ENCODE measurements at regions not wholly inside any gene's neighbourhood (a gene's known extent, or its start where the extent isn't known, plus 50 kb on each side); places are given as distances from the start of the nearest gene placed in this dataset.
"Not testable (repeated sequence)": the region's sequence is repeated elsewhere in the genome, so short reads cannot be mapped to it uniquely, and the experiment has no call there.

GRCh38 chrX:3435916-3436315, 89.5 kb upstream of the MXRA5 start:
- not testable (repeated sequence) for DNase-seq (ENCODE audit: low spot score)

- DNase-seq (ENCODE audit: low spot score) = no peak
Observed at GRCh38 chrX:3435057-3435456, 88.6 kb upstream of the MXRA5 start.

DNA sequence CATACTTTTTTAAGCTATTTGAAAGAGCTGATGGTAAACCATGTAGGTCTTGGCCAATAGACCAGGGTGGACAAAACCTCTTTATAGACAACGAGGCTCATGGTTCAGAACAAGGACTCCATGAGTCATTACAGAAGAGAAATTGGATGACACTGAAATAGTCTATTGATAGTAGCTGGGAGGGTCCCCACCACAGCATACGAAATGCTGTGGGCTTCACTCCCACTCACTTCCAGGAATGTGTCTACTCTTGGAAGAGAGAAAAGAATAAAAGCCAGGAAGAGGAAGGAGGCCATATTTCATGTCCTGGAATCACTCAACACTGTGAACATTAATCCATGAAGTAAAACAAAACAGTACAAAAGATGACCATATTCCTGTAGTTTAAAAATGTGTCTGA, 82.3 kb upstream of the MXRA5 start:
- peak; percentile 23 for DNase-seq (ENCODE audit: low spot score)

GRCh38 chrX:3426552-3426951, 80.1 kb upstream of the MXRA5 start:
- DNase-seq (ENCODE audit: low spot score) = no peak

DNA sequence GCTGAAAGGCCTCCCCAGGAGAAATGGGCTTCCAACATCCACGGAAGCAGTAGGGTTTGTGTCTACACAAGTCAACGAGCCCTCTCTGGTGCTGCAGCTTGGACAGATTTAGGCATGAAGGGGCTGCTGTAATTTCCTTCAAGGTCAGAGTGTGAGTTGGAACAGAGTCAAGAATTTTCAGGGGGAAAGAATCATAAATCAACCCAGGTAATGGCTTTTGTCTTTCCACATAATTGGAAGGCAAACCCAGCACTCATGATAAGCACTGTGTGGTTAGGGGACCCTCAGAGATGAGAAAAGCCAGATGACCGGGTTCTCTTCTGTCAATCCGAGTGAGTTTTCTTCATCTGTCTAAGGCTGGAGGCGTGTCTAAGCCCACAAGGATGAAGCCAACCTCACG, 78.6 kb upstream of the MXRA5 start:
- no peak for DNase-seq (ENCODE audit: low spot score)

DNA sequence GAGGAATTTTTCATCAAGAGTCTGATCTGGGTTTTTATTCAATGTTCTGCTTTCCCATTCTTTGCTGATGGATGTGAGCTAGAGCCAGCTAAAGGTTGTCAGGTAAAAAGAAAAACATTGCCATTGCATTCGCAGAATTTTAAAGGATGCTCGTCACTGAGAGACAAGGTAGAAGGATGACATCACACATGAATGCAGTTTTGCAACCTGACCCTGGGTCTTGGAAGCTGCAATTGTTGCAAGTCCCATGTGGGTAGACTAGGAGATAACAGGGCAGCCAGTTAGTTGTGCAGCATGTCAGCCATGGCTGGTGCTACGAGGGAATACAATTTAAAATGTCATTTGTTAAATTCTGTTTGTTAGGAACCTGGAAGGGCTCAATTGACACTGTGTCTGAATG, 73.9 kb upstream of the MXRA5 start:
- no peak for DNase-seq (ENCODE audit: low spot score)

DNA sequence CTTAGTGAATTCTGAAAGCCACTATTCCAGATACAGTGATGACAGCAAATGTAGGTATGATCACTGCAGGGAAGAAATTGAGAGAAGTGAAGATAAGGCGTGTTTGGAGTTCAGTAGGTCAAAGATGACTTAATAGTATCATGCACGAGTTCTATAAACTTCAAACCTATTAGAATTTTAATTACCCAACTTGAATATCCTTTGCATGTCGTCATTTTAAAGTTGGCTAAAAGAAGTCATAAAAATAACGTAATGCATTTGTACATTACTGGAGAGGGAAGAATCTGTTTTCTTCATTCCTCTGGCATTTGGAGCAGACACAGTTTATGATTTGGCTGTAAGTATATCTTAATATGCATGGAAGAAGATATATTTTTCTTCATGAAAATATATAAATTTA, 68.6 kb upstream of the MXRA5 start:
- no peak for DNase-seq (ENCODE audit: low spot score)

- not testable (repeated sequence) for DNase-seq (ENCODE audit: low spot score)
Observed at GRCh38 chrX:3411626-3412025, 65.2 kb upstream of the MXRA5 start.

DNA sequence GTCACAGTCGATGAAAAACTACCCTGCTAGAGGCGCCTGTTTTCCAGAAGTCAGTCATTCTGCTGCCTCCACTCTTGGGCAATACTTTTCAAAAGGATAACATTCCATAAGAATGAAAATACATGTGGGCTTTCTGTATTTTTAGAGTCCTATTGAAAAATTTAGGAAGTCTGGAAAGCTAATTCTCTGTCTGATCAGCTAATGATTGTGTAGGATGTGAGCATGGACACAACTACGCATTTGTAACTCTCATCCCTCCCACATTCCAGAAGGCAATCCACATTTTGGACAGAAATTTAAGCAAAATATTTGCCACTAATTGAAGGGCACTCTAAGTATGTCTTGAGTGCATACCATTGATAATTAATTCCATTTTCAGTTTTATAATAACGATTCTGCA, 63.5 kb upstream of the MXRA5 start:
- DNase-seq (ENCODE audit: low spot score) = not testable (repeated sequence)

- no peak for DNase-seq (ENCODE audit: low spot score)
Observed at GRCh38 chrX:3407781-3408180, 61.3 kb upstream of the MXRA5 start.

GRCh38 chrX:3407121-3407520, 60.7 kb upstream of the MXRA5 start:
- DNase-seq (ENCODE audit: low spot score) = no peak

DNA sequence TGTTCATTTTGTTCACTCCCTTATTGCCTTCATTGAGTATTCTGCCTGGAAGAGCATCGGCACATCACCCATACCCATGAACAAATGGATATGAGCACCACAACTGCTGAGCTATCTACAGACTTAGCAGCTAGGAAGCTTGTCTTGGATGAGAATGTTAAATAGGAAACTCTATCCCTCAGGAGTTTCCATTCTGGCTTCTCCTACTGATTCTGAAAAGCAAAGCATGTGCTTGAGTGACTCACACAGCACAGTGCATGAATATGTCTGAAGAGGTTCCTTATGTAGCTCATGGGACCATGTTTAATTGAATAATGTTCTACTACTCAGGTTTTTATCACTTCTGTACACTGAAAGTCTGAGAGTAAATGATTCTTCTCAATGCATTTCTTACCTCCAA, 57.3 kb upstream of the MXRA5 start:
- DNase-seq (ENCODE audit: low spot score) = peak; percentile 13

Measured in AG20443 (cell line).